ENCODE measurements at regions not wholly inside any gene's neighbourhood (a gene's known extent, or its start where the extent isn't known, plus 50 kb on each side); places are given as distances from the start of the nearest gene placed in this dataset.
"Not testable (repeated sequence)": the region's sequence is repeated elsewhere in the genome, so short reads cannot be mapped to it uniquely, and the experiment has no call there.

GRCh38 chr3:177401375-177401774, 204.1 kb upstream of the TBL1XR1 start:
- no peak for DNase-seq

- DNase-seq, result no peak
These were observed 205.3 kb upstream of the TBL1XR1 start for GRCh38 chr3:177402533-177402932.

- DNase-seq, result no peak
These were observed 207.9 kb upstream of the TBL1XR1 start for GRCh38 chr3:177405191-177405672.

GRCh38 chr3:177410730-177411129, 213.4 kb upstream of the TBL1XR1 start:
- peak; percentile 58 to 87 for DNase-seq

- no peak for DNase-seq
These were observed 213.9 kb upstream of the TBL1XR1 start for GRCh38 chr3:177411201-177411600.

GRCh38 chr3:177412677-177413170, 215.4 kb upstream of the TBL1XR1 start:
- not testable (repeated sequence) for DNase-seq

- DNase-seq, result no peak
These were observed 216.8 kb upstream of the TBL1XR1 start for GRCh38 chr3:177414093-177414492.

GRCh38 chr3:177418787-177419186, 221.5 kb upstream of the TBL1XR1 start:
- DNase-seq, result no peak

- DNase-seq, result no peak
These were observed 222.8 kb upstream of the TBL1XR1 start for GRCh38 chr3:177419904-177420601.

- no peak for DNase-seq
These were observed 223.6 kb upstream of the TBL1XR1 start for GRCh38 chr3:177420651-177421480.

GRCh38 chr3:177421481-177421785, 224.2 kb upstream of the TBL1XR1 start:
- DNase-seq, result no peak

GRCh38 chr3:177424521-177424920, 227.2 kb upstream of the TBL1XR1 start:
- no peak for DNase-seq

GRCh38 chr3:177425042-177425441, 227.8 kb upstream of the TBL1XR1 start:
- no peak for DNase-seq

GRCh38 chr3:177426106-177426877, 229.0 kb upstream of the TBL1XR1 start:
- no peak for DNase-seq

GRCh38 chr3:177426878-177427495, 229.7 kb upstream of the TBL1XR1 start:
- no peak for DNase-seq

- DNase-seq, result no peak
These were observed 230.3 kb upstream of the TBL1XR1 start for GRCh38 chr3:177427540-177427939.

- no peak for DNase-seq
These were observed 231.8 kb upstream of the TBL1XR1 start for GRCh38 chr3:177429079-177429478.

GRCh38 chr3:177429771-177430170, 232.5 kb upstream of the TBL1XR1 start:
- DNase-seq, result no peak

GRCh38 chr3:177430653-177431052, 233.4 kb upstream of the TBL1XR1 start:
- no peak for DNase-seq

- DNase-seq, result no peak
These were observed 234.4 kb upstream of the TBL1XR1 start for GRCh38 chr3:177431525-177432176.

- DNase-seq, result no peak
These were observed 238.0 kb upstream of the TBL1XR1 start for GRCh38 chr3:177435301-177435700.
